ENCODE measurements at regions not wholly inside any gene's neighbourhood (a gene's known extent, or its start where the extent isn't known, plus 50 kb on each side); places are given as distances from the start of the nearest gene placed in this dataset.

GRCh38 chr1:55812281-55812680 lies 597.1 kb upstream of the USP24 start:
- no peak for TF ChIP-seq CTCF (IDR thresholded peaks at IDR 0.05)
- no peak for TF ChIP-seq POLR2A (IDR thresholded peaks at IDR 0.05)
- no peak for TF ChIP-seq POLR2AphosphoS5 (IDR thresholded peaks at IDR 0.05)

All from prostate gland (tissue), 2 donors.